HEK293 (cell line): ENCODE measurements at regions not wholly inside any gene's neighbourhood (a gene's known extent, or its start where the extent isn't known, plus 50 kb on each side); places are given as distances from the start of the nearest gene placed in this dataset.
"Not testable (repeated sequence)": the region's sequence is repeated elsewhere in the genome, so short reads cannot be mapped to it uniquely, and the experiment has no call there.

Experiments
- CTCF ChIA-PET: fragments of 350-600 bp; formaldehyde crosslinking; extraction: SDS; loops from one replicate; lab custom pipeline; 2021; ENCODE audit warnings: antibody characterized with exemption; lab: Yijun Ruan, JAX
- POLR2A ChIA-PET: fragments of 300-600 bp; formaldehyde crosslinking; extraction: SDS; loops from one replicate; lab custom pipeline; 2020; ENCODE audit warnings: antibody characterized with exemption, inconsistent platforms; lab: Yijun Ruan, JAX
- H3K27ac ChIP-seq: fragments of 200-500 bp; sonication (Bioruptor generic); 2 replicates; pipeline ENCODE4 v1.5.1; 2014; ENCODE audit warnings: low read depth, low read length, control low read depth, inconsistent platforms; ENCODE audit errors: extremely low read depth
- H3K36me3 ChIP-seq, 2 experiments: fragments of 200-500 bp in 1 of 2; sonication (Bioruptor generic) in 1 of 2; 1 replicate in 1 of 2; 2 replicates in 1 of 2; pipeline ENCODE4 v1.5.1; 2014 to 2017; ENCODE audit warnings: inconsistent platforms in 2 of 2, low read length in 2 of 2; ENCODE audit not compliant: control insufficient read depth in 2 of 2, insufficient read depth in 1 of 2
- H3K4me1 ChIP-seq: fragments of 200-500 bp; sonication (Bioruptor generic); 2 replicates; pipeline ENCODE4 v1.5.1; 2014; ENCODE audit warnings: mild to moderate bottlenecking, low read length, inconsistent platforms; ENCODE audit not compliant: control insufficient read depth, insufficient read depth
- H3K4me3 ChIP-seq: 2 replicates; pipeline ENCODE4 v1.5.1; 2011; ENCODE audit warnings: low read depth, mild to moderate bottlenecking, control low read depth, low read length, moderate library complexity
- H3K9me3 ChIP-seq: fragments of 200-500 bp; sonication (Bioruptor generic); 2 replicates; pipeline ENCODE4 v1.5.1; 2014; ENCODE audit warnings: low read depth, low read length, inconsistent platforms; ENCODE audit not compliant: control insufficient read depth, insufficient read depth
- ZNF138 ChIP-seq: fragments of 450-650 bp; formaldehyde crosslinking; IDR thresholded peaks from 2 replicates; pipeline ENCODE4 v1.5.1; 2016; ENCODE audit warnings: missing biosample characterization, missing genetic modification characterization, borderline replicate concordance
- ZNF16 ChIP-seq: fragments of 450-650 bp; formaldehyde crosslinking; IDR thresholded peaks from 2 replicates; pipeline ENCODE4 v1.5.1; 2016; ENCODE audit warnings: low read depth, missing biosample characterization, missing genetic modification characterization
- ZNF221 ChIP-seq: fragments of 450-650 bp; formaldehyde crosslinking; IDR thresholded peaks from 2 replicates; pipeline ENCODE4 v1.5.1; 2017; ENCODE audit warnings: missing biosample characterization, missing genetic modification characterization, borderline replicate concordance
- ZNF404 ChIP-seq: fragments of 450-650 bp; formaldehyde crosslinking; IDR thresholded peaks from 2 replicates; pipeline ENCODE4 v1.5.1; 2017; ENCODE audit warnings: missing biosample characterization, missing genetic modification characterization
- ZNF48 ChIP-seq: fragments of 450-650 bp; formaldehyde crosslinking; IDR thresholded peaks from 2 replicates; pipeline ENCODE4 v1.5.1; 2016; ENCODE audit warnings: missing biosample characterization, missing genetic modification characterization
- ZNF510 ChIP-seq: fragments of 450-650 bp; formaldehyde crosslinking; IDR thresholded peaks from 2 replicates; pipeline ENCODE4 v1.5.1; 2018; ENCODE audit warnings: mild to moderate bottlenecking, missing genetic modification characterization, missing biosample characterization; ENCODE audit not compliant: insufficient replicate concordance
- ZNF571 ChIP-seq: fragments of 450-650 bp; formaldehyde crosslinking; IDR thresholded peaks from 2 replicates; pipeline ENCODE4 v1.5.0; 2017; ENCODE audit warnings: missing biosample characterization, missing genetic modification characterization
- ZNF624 ChIP-seq: fragments of 450-650 bp; formaldehyde crosslinking; IDR thresholded peaks from 2 replicates; pipeline ENCODE4 v1.5.1; 2017; ENCODE audit warnings: missing biosample characterization, missing genetic modification characterization
- ZNF664 ChIP-seq: fragments of 450-650 bp; formaldehyde crosslinking; IDR thresholded peaks from 2 replicates; pipeline ENCODE4 v1.5.1; 2016; ENCODE audit warnings: missing biosample characterization, missing genetic modification characterization
- ZNF670 ChIP-seq: fragments of 450-650 bp; formaldehyde crosslinking; IDR thresholded peaks from 2 replicates; pipeline ENCODE4 v1.5.1; 2016; ENCODE audit warnings: missing biosample characterization, missing genetic modification characterization, low read depth
- ZNF777 ChIP-seq: fragments of 450-650 bp; formaldehyde crosslinking; IDR thresholded peaks from 2 replicates; pipeline ENCODE4 v1.5.1; 2017; ENCODE audit warnings: missing biosample characterization, missing genetic modification characterization, borderline replicate concordance
- ZNF830 ChIP-seq: fragments of 450-650 bp; IDR thresholded peaks from 2 replicates; pipeline ENCODE4 v1.5.0; 2018; ENCODE audit warnings: missing biosample characterization, missing genetic modification characterization, low read depth, mild to moderate bottlenecking, moderate library complexity
- TF ChIP-seq, protein P1 (sequence below): fragments of 450-650 bp; formaldehyde crosslinking; IDR thresholded peaks from 2 replicates; pipeline ENCODE4 v1.5.1; 2016; ENCODE audit warnings: missing biosample characterization, missing genetic modification characterization
- TF ChIP-seq, protein P2 (sequence below): fragments of 450-650 bp; formaldehyde crosslinking; optimal IDR thresholded peaks from 2 replicates; pipeline ENCODE3; 2016; ENCODE audit warnings: missing biosample characterization, mild to moderate bottlenecking, missing genetic modification characterization
- TF ChIP-seq, protein P3 (sequence below): fragments of 450-650 bp; formaldehyde crosslinking; conservative IDR thresholded peaks from 2 replicates; pipeline ENCODE4 v1.5.1; 2016; ENCODE audit warnings: low read depth, missing biosample characterization, missing genetic modification characterization
- TF ChIP-seq, protein P4 (sequence below): fragments of 450-650 bp; formaldehyde crosslinking; IDR thresholded peaks from 2 replicates; pipeline ENCODE4 v1.5.1; 2016; ENCODE audit warnings: missing biosample characterization, missing genetic modification characterization
- TF ChIP-seq, protein P5 (sequence below): fragments of 450-650 bp; formaldehyde crosslinking; IDR thresholded peaks from 2 replicates; pipeline ENCODE4 v1.5.1; 2016; ENCODE audit warnings: missing biosample characterization, missing genetic modification characterization
- TF ChIP-seq, protein P6 (sequence below): fragments of 450-650 bp; formaldehyde crosslinking; IDR thresholded peaks from 2 replicates; pipeline ENCODE4 v1.5.1; 2016; ENCODE audit warnings: missing biosample characterization, missing genetic modification characterization
- TF ChIP-seq, protein P7 (sequence below): fragments of 450-650 bp; formaldehyde crosslinking; IDR thresholded peaks from 2 replicates; pipeline ENCODE4 v1.5.1; 2016; ENCODE audit warnings: missing biosample characterization, missing genetic modification characterization

DNA sequence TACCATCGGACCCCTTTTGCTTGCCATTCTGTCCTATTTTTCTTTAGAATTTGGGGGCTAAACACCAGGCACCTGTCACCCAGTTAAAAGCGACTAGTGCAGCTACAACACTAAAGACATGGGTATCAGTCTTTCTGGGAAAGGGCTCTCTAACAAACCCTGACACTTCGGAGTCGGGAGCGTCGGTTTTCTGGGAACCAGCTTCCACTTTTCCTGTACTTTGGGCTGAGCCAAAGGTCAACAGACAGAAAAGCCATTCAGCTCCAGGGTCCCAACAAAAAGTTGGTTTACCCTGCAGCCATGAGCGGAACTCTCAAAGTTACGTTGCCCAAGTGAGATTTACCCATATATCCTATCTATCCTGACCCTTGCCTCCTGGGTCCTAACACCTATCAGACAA is 337.0 kb upstream of the SLITRK5 start (continued):
- TF ChIP-seq, protein P1, sequence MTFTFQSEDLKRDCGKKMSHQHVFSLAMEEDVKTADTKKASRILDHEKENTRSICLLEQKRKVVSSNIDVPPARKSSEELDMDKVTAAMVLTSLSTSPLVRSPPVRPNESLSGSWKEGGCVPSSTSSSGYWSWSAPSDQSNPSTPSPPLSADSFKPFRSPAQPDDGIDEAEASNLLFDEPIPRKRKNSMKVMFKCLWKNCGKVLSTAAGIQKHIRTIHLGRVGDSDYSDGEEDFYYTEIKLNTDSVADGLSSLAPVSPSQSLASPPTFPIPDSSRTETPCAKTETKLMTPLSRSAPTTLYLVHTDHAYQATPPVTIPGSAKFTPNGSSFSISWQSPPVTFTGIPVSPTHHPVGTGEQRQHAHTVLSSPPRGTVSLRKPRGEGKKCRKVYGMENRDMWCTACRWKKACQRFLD (tag by site-specific recombination), result no peak

DNA sequence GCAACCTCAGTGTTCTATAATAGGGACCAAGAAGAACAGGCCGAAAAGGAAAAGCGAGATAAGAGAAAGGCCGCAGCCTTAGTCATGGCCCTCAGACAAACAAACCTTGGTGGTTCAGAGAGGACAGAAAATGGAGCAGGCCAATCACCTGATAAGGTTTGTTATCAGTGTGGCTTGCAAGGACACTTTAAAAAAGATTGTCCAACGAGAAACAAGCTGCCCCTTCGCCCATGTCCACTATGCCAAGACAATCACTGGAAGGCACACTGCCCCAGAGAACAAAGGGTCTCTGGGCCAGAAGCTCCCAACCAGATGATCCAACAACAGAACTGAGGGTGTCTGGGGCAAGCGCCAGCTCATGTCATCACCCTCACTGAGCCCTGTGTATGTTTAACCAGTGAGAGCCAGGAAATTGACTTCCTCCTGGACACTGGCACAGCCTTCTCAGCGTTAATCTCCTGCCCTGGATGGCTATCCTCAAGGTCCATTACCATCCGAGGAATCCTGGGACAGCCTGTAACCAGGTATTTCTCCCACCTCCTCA is 334.8 kb upstream of the SLITRK5 start:
- H3K4me3 ChIP-seq, H3K27ac ChIP-seq, H3K9me3 ChIP-seq, H3K4me1 ChIP-seq, CTCF ChIA-PET, POLR2A ChIA-PET, H3K36me3 ChIP-seq: not testable (repeated sequence)

DNA sequence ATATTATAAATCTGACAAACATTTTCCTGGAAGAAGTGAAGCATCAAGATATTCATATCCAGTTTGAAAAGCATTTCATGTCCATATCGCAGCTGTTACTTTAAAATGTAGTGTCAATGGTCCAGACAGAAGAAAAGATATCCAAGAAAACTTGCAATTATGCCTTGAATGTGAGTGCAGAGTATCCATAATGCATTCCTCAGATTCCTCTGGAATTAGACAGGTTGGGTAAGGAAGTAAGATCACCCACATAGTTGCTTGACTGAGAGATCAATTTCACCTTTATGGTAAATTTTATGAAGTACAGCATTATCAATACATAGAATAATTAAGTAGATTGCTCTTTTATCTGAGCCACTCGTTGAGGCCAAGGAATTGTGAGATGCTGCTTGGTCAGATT is 327.0 kb upstream of the SLITRK5 start:
- POLR2A ChIA-PET, result no interaction called here
- CTCF ChIA-PET, result interaction anchor here (0.7 kb wide), 1 partner anchor 529 kb away, joined by 4 read pairs; no protein-coding TSS in a partner anchor
- Histone ChIP-seq H3K36me3 (no peaks in the 10 kb centered on the region), H3K27ac (no peak overlapping the region), H3K9me3 (no peaks in the 10 kb centered on the region), H3K4me1 (no peaks in the 10 kb centered on the region), H3K4me3 (no peak overlapping the region)
- TF ChIP-seq ZNF138 (tag by site-specific recombination) (no peak), ZNF48 (tag by site-specific recombination) (no peak), ZNF670 (tag by site-specific recombination) (no peak), ZNF510 (tag by site-specific recombination) (no peak), ZNF777 (tag by site-specific recombination) (no peak), ZNF830 (tag by site-specific recombination) (no peak), ZNF664 (tag by site-specific recombination) (no peak), ZNF221 (tag by site-specific recombination) (no peak), ZNF404 (tag by site-specific recombination) (no peak), ZNF571 (tag by site-specific recombination) (no peak), ZNF624 (tag by site-specific recombination) (no peak), ZNF16 (tag by site-specific recombination) (no peak)
- TF ChIP-seq, protein P2, sequence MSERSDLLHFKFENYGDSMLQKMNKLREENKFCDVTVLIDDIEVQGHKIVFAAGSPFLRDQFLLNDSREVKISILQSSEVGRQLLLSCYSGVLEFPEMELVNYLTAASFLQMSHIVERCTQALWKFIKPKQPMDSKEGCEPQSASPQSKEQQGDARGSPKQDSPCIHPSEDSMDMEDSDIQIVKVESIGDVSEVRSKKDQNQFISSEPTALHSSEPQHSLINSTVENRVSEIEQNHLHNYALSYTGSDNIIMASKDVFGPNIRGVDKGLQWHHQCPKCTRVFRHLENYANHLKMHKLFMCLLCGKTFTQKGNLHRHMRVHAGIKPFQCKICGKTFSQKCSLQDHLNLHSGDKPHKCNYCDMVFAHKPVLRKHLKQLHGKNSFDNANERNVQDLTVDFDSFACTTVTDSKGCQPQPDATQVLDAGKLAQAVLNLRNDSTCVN (tag by site-specific recombination), result no peak
- TF ChIP-seq, protein P3, sequence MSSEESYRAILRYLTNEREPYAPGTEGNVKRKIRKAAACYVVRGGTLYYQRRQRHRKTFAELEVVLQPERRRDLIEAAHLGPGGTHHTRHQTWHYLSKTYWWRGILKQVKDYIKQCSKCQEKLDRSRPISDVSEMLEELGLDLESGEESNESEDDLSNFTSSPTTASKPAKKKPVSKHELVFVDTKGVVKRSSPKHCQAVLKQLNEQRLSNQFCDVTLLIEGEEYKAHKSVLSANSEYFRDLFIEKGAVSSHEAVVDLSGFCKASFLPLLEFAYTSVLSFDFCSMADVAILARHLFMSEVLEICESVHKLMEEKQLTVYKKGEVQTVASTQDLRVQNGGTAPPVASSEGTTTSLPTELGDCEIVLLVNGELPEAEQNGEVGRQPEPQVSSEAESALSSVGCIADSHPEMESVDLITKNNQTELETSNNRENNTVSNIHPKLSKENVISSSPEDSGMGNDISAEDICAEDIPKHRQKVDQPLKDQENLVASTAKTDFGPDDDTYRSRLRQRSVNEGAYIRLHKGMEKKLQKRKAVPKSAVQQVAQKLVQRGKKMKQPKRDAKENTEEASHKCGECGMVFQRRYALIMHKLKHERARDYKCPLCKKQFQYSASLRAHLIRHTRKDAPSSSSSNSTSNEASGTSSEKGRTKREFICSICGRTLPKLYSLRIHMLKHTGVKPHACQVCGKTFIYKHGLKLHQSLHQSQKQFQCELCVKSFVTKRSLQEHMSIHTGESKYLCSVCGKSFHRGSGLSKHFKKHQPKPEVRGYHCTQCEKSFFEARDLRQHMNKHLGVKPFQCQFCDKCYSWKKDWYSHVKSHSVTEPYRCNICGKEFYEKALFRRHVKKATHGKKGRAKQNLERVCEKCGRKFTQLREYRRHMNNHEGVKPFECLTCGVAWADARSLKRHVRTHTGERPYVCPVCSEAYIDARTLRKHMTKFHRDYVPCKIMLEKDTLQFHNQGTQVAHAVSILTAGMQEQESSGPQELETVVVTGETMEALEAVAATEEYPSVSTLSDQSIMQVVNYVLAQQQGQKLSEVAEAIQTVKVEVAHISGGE (tag by site-specific recombination), result no peak
- TF ChIP-seq, protein P4, sequence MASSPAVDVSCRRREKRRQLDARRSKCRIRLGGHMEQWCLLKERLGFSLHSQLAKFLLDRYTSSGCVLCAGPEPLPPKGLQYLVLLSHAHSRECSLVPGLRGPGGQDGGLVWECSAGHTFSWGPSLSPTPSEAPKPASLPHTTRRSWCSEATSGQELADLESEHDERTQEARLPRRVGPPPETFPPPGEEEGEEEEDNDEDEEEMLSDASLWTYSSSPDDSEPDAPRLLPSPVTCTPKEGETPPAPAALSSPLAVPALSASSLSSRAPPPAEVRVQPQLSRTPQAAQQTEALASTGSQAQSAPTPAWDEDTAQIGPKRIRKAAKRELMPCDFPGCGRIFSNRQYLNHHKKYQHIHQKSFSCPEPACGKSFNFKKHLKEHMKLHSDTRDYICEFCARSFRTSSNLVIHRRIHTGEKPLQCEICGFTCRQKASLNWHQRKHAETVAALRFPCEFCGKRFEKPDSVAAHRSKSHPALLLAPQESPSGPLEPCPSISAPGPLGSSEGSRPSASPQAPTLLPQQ (tag by site-specific recombination), result no peak
- TF ChIP-seq, protein P5, sequence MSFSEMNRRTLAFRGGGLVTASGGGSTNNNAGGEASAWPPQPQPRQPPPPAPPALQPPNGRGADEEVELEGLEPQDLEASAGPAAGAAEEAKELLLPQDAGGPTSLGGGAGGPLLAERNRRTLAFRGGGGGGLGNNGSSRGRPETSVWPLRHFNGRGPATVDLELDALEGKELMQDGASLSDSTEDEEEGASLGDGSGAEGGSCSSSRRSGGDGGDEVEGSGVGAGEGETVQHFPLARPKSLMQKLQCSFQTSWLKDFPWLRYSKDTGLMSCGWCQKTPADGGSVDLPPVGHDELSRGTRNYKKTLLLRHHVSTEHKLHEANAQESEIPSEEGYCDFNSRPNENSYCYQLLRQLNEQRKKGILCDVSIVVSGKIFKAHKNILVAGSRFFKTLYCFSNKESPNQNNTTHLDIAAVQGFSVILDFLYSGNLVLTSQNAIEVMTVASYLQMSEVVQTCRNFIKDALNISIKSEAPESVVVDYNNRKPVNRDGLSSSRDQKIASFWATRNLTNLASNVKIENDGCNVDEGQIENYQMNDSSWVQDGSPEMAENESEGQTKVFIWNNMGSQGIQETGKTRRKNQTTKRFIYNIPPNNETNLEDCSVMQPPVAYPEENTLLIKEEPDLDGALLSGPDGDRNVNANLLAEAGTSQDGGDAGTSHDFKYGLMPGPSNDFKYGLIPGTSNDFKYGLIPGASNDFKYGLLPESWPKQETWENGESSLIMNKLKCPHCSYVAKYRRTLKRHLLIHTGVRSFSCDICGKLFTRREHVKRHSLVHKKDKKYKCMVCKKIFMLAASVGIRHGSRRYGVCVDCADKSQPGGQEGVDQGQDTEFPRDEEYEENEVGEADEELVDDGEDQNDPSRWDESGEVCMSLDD (tag by site-specific recombination), result no peak
- TF ChIP-seq, protein P6, sequence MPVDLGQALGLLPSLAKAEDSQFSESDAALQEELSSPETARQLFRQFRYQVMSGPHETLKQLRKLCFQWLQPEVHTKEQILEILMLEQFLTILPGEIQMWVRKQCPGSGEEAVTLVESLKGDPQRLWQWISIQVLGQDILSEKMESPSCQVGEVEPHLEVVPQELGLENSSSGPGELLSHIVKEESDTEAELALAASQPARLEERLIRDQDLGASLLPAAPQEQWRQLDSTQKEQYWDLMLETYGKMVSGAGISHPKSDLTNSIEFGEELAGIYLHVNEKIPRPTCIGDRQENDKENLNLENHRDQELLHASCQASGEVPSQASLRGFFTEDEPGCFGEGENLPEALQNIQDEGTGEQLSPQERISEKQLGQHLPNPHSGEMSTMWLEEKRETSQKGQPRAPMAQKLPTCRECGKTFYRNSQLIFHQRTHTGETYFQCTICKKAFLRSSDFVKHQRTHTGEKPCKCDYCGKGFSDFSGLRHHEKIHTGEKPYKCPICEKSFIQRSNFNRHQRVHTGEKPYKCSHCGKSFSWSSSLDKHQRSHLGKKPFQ (tag by site-specific recombination), result no peak
- TF ChIP-seq, protein P7, sequence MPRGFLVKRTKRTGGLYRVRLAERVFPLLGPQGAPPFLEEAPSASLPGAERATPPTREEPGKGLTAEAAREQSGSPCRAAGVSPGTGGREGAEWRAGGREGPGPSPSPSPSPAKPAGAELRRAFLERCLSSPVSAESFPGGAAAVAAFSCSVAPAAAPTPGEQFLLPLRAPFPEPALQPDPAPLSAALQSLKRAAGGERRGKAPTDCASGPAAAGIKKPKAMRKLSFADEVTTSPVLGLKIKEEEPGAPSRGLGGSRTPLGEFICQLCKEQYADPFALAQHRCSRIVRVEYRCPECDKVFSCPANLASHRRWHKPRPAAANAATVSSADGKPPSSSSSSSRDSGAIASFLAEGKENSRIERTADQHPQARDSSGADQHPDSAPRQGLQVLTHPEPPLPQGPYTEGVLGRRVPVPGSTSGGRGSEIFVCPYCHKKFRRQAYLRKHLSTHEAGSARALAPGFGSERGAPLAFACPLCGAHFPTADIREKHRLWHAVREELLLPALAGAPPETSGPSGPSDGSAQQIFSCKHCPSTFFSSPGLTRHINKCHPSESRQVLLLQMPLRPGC, result no peak
